ENCODE measurements at regions not wholly inside any gene's neighbourhood (a gene's known extent, or its start where the extent isn't known, plus 50 kb on each side); places are given as distances from the start of the nearest gene placed in this dataset.

DNA sequence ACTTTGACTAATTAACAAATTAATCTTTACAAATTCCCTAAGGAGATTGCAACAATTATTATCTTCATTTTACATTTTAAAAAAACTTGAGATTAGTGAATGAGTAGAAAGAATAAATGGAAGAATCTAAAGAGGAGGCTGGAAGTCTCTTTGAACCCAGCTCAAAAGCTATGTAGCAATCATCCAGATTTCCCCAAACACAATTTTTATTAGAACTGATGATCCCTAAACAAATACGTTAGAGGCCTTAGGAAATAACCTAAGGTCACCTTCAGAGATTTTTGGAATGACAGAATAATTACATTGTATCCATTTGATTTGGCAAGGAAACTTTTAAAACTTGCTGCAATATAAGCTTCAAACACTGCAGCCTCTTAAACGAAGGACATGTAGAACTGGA, 242.4 kb upstream of the LYPLAL1 start:
- TF ChIP-seq, protein P1, sequence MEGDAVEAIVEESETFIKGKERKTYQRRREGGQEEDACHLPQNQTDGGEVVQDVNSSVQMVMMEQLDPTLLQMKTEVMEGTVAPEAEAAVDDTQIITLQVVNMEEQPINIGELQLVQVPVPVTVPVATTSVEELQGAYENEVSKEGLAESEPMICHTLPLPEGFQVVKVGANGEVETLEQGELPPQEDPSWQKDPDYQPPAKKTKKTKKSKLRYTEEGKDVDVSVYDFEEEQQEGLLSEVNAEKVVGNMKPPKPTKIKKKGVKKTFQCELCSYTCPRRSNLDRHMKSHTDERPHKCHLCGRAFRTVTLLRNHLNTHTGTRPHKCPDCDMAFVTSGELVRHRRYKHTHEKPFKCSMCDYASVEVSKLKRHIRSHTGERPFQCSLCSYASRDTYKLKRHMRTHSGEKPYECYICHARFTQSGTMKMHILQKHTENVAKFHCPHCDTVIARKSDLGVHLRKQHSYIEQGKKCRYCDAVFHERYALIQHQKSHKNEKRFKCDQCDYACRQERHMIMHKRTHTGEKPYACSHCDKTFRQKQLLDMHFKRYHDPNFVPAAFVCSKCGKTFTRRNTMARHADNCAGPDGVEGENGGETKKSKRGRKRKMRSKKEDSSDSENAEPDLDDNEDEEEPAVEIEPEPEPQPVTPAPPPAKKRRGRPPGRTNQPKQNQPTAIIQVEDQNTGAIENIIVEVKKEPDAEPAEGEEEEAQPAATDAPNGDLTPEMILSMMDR (IDR thresholded peaks at IDR 0.05), result no peak
- TF ChIP-seq POLR2A (IDR thresholded peaks at IDR 0.05), result no peak

Data from esophagus squamous epithelium (tissue), 4 donors.